Fibroblast of mammary gland (primary cell): ENCODE measurements at regions not wholly inside any gene's neighbourhood (a gene's known extent, or its start where the extent isn't known, plus 50 kb on each side); places are given as distances from the start of the nearest gene placed in this dataset.

Experiments
- DNase-seq: peaks from one replicate; pipeline ENCODE4 v3.0.0-alpha.2; 2010; ENCODE audit warnings: low read depth
- H3K4me3 ChIP-seq: 2 replicates; pipeline ENCODE4 v1.5.1; 2011; ENCODE audit warnings: low read depth, mild to moderate bottlenecking, low read length, moderate library complexity; ENCODE audit not compliant: control insufficient read depth
- TF ChIP-seq, protein P1 (sequence below): conservative IDR thresholded peaks from 2 replicates; pipeline ENCODE4 v1.5.1; 2011; ENCODE audit warnings: low read depth, low read length, inconsistent platforms; ENCODE audit not compliant: control insufficient read depth, insufficient read depth

DNA sequence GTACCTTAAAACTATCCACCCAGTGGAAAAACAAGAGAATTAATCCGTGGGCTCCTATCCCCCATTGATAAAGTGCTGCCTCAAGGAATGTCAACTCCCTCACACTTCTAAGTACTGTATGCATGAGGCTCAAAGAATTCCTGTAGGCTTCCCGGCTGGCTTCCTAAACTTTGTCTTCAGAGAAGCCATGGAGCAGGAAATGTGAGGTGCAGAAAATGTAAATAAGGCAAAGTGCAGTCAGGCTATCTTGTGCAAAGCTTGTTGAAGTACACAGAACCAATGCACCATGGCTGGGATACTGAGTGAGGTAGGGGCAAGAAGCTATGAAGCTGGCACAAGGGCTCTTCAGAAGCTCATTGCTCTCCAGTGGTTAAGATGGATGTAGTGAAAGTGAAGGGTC is 611.0 kb downstream of the FSCB start:
- TF ChIP-seq, protein P1, sequence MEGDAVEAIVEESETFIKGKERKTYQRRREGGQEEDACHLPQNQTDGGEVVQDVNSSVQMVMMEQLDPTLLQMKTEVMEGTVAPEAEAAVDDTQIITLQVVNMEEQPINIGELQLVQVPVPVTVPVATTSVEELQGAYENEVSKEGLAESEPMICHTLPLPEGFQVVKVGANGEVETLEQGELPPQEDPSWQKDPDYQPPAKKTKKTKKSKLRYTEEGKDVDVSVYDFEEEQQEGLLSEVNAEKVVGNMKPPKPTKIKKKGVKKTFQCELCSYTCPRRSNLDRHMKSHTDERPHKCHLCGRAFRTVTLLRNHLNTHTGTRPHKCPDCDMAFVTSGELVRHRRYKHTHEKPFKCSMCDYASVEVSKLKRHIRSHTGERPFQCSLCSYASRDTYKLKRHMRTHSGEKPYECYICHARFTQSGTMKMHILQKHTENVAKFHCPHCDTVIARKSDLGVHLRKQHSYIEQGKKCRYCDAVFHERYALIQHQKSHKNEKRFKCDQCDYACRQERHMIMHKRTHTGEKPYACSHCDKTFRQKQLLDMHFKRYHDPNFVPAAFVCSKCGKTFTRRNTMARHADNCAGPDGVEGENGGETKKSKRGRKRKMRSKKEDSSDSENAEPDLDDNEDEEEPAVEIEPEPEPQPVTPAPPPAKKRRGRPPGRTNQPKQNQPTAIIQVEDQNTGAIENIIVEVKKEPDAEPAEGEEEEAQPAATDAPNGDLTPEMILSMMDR, result no peak
- no peak for DNase-seq
- no peak overlapping the region for H3K4me3 ChIP-seq

DNA sequence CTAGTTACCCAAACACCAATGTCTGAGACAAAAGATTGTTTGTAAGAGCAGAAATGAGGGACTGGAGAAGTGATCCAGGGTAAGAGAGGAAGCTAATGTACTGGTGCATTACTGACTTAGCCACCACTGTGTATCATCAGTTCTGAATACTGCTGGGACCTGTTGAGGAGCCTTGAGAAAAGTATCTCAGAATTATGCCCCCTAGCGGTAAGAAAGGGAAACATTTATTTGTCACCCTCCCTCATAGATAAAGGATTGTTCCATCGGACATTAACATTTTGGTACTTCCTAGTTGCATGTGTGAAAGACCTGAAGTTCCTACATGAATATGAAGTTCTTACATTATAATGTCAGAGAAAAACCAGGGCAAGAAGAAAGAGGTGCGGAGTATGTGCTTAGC is 612.5 kb downstream of the FSCB start:
- no peak overlapping the region for H3K4me3 ChIP-seq
- TF ChIP-seq, protein P1, result peak; percentile 36
- peak; percentile 1 for DNase-seq

DNA sequence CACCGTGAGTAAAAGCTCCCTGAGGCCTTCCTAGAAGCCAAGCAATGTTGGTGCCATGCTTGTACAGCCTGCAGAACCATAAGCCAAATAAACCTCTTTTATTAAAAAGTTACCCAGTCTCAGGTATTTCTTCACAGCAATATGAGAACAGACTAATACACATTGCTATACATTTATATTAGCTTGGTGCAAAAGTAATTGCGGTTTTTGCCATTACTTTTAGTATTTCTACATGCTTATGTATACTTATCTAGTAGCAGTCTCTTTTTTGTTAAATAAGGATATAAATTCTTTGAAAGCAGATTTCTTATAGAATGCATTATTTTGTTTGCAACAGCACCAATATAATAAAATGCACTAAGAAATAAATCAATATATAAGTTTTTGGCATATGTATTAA is 619.6 kb downstream of the FSCB start:
- H3K4me3 ChIP-seq, result no peak overlapping the region
- TF ChIP-seq, protein P1, result no peak
- DNase-seq, result no peak

DNA sequence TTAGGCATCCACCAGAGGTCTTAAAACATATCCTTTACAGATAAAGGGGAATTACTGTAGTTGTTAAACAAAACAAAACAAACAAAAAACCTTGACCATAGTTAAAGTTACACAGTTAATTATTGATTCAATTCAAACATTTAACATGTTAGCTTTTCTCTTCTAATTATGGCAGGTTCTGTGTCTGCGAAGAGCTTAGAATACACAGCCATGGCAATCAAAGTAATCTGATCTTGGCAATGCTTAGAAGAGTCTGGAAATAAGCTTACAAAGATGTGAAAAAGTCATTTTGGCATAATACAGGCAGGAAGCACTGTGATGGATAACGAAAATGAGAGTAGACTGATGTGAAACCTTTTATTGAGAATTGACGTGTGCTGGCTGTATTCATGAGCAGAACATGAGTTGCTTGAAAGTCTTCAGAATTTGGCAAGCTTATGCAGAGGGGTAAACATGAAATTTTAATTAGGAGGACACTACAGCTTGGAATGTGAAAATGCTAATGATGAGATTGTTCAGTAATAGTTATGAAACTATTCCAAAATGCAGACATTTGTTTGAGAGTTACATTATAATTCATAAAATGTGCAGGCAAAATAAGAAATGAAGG is 629.6 kb downstream of the FSCB start:
- no peak for DNase-seq
- TF ChIP-seq, protein P1, result no peak
- no peak overlapping the region for H3K4me3 ChIP-seq

DNA sequence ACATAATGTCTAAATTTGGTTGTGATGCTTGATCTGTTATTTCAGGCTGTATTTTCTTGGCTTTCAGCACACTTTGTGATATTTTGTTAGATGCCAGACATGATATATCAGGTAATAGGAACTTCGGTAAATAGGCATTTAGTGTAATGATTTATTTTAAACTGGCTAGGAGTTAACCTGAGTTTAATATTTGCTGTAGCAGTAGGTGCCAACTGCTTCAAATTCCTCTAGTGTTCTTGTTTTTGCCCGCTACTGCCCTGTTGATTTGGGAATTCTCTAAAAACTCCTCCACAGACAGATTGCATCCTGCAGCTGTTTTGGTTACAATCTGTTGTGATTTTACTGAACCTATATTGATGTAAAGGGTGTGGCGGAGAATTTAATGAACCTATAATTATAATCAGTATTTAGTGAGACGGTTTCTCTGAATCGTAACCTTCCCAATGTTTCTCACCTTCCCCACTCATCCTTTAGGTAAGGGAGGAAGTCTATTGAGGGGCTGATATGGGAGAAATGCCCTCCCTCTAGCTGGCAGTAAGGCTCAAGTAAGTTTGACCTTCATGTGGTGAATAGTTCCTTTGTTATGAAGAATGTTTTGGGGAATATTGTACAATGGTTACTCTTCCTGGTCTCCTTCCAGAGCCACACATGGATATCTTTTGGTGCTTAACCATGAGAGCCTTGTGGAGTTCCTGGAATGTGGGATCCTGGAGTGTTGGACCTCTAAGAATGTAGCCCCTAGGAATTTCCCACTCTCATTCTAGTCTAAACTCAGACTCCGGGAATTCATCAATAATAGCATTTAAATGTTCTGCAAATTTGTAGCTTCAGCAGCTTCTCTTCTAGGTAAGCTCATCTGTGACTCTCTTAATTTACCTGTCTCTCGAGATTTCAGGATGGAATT is 634.1 kb downstream of the FSCB start:
- TF ChIP-seq, protein P1, result no peak

DNA sequence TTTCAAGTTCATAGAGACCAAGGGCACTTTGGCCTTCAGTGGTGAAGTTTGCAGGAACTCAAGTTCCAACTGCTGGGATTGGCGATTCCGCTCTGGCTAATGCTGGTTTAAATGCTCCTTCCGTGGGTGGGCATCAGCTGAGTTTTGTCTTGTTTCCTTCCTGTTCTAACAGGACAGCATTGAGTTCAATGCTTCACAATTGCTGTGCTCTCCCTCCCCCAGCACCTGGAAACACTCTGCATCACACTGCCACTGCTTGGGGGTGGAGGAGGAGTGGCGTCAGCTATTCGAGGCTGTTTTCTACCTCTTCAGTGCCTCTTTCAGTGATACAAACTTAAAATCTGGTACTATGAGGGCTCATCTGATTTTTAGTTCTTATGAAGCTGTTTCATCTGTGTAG is 634.9 kb downstream of the FSCB start:
- H3K4me3 ChIP-seq, result no peak overlapping the region
- DNase-seq, result no peak
- TF ChIP-seq, protein P1, result no peak

More for the DNA sequence above, 634.1 kb downstream of the FSCB start:
- DNase-seq, result no peak
- no peak overlapping the region for H3K4me3 ChIP-seq
